NCI-H446 (cell line): ENCODE measurements at regions not wholly inside any gene's neighbourhood (a gene's known extent, or its start where the extent isn't known, plus 50 kb on each side); places are given as distances from the start of the nearest gene placed in this dataset.
A peak's percentile ranks its signal among the peaks of the same experiment; 100 is the strongest.
"Not testable (repeated sequence)": the region's sequence is repeated elsewhere in the genome, so short reads cannot be mapped to it uniquely, and the experiment has no call there.

Experiments
- DNase-seq, 2 experiments: peaks; one replicate each; lab custom pipeline; 2025; lab: John Stamatoyannopoulos, UW

GRCh38 chr5:86411596-86411995 lies 206.1 kb upstream of the COX7C start:
- no peak for DNase-seq

- no peak for DNase-seq
Measured at GRCh38 chr5:86427158-86427557, 190.6 kb upstream of the COX7C start.

- peak in 1 of 2 experiments; percentile 44 for DNase-seq
Measured at GRCh38 chr5:86439593-86440110, 178.1 kb upstream of the COX7C start.

DNA sequence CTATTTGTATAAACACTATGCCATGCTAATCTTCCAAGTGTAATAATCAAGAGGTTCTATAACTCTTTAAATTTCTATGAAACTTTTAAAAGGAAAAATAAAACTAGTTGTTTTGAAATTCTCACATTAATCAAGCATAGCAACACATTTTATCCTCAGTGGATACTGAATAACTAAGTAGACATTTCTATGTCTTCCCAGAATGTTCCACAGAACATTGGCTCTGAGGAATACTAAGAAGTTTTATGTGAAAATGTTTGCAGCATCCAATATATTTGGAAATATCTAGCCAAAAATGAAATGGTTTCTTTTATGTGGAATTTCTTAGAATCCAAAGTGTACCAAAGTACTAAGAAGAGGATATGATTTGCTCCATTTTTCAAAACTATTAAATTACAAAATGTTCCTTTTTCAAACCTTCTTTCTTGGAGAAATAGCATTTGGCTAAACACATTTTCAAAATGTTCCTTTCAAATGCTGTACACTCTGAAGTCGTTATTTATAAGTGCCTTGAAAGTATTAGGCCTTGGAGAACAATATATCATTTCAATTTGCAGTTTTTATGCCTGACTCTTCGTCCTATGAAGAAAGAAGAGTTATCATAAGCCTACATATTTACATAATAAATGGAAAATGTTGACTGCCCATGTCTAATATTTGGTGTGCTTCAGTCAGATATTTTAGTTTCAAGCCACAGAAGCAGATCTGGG lies 175.6 kb upstream of the COX7C start:
- DNase-seq, result no peak

DNA sequence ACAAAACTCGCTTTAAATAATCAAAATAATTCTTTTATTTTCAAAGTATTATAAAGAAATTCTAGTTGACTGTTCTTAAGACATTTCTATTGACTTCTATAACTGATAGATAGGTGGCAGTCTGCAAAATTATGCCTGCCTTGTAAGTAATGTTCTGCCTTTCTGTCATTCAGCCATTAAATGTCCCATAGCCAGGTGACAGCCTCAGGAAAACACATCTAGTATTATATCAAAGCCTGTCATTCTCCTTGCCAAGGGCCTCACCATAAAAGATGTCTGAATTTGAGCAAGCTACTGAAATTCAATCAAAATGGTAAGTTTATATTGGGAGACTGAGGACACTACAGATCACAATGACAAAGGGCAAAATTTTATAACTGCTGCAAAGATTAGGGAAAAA lies 170.4 kb upstream of the COX7C start:
- DNase-seq, result no peak

DNA sequence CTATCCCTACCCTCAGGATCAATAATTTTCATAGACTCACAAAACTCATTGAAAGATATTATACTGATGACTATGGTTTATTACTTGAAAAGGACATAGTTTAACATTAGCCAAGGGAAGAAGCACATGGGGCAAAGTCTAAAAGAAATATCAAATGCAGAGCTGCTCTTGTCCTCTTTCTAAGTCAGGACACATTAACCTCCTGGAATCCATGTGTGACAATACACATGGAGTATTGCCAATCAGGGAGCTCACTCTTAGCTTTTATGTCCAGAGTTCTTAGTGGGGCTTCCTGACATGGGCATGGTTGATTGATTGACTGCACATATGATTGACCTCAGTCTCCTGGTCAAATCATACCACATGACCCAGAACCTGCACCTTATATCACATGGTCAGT lies 165.5 kb upstream of the COX7C start:
- no peak for DNase-seq

DNA sequence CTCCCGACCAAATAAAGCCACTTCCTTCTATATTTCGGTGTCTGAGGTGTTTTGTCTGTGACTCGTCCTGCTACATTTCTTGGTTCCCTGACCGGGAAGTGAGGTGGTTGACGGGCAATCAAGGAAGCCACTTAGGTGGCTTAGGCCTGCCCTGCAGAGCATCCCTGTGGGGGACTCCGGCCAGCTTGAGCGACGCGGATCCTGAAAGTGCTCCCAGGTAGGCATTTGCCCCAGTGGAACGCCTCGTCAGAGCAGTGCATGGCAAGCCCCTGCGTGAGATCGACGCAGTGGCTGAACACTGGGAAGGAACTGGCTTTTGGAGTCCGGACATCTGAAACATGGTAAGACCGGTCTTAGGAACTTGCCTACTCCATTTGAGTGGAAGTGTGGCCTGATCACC lies 157.2 kb upstream of the COX7C start:
- no peak for DNase-seq

- DNase-seq, result no peak
Measured at GRCh38 chr5:86461169-86461956, 156.4 kb upstream of the COX7C start.

DNA sequence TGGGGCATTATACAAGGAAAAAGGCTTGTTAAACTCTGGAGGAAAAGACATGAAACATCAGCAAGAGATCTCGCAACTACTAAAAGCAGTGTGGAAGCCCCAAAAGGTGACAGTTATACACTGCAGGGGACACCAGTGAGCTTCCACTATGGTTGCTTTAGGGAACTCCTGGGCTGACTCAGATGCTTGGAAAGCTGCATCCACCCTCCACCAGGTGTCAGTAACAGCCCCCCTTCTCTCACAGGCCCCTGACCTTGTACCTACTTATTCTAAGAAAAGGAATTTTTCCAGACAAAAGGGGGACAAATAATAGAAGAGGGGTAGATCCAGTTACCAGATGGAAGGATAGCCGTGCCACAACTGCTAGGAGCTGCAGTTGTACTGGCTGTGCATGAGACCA lies 154.4 kb upstream of the COX7C start:
- DNase-seq, result no peak

DNA sequence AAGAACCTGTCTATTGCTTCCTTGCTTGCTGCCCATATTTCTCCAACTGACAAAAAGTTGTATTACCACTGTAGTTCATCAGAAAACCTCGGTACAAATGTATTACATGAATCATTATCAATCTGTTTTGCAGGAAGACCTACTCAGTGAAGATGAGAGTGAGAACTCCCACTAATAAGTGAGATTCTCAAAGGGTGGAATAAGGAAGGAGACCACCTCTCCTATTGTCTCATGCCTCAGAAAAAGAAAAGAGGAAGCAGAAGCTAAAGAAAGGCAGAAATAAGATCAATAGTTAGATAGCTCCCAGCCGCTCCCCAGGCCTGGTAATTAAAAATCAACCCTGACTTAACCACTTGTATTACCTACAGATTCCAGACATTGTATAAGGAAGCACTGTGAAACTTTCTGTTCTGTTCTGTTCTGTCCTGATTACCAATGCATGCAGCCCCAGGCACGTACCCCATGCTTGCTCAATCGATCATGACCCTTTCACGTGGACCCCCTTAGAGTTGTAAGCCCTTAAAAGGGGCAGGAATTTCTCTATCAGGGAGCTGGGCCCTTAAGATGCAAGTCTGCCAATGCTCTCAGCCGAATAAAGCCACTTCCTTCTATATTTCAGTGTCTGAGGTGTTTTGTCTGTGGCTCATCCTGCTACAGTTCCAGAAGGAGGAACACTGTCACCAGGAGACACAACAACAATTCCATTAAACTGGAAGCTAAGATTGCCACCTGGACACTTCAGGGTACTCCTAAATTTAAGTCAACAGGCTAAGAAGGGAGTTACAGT lies 152.5 kb upstream of the COX7C start:
- DNase-seq, result no peak

DNA sequence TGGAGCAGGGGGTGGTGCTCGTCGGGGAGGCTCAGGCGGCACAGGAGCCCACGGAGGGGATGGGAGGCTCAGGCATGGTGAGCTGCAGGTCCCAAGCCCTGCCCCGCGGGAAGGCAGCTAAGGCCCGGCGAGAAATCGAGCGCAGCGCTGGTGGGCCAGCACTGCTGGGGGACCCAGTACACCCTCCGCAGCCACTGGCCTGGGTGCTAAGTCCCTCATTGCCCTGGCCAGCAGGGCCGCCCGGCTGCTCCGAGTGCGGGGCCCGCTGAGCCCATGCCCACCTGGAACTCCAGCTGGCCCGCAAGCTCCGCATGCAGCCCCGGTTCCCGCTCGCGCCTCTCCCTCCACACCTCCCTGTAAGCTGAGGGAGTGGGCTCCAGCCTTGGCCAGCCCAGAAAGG lies 151.0 kb upstream of the COX7C start:
- not testable (repeated sequence) for DNase-seq

DNA sequence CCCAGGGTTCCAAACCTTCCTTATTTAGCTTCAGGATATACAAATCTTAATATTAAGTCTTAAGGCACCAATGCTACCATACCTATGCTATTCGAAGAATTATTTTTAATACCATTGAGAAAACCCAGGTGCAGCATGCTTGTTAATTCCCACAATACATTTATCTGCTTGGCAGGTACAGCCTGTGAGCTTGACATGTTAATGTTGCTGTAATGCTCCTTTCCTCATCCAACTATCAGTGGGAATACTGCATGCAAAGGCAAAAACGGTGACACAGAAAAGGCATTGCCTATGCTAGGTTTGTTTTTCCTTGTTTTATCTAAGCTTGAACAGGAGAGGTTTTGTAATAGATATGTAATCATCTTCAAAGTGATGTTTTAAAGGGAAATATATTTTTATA lies 135.7 kb upstream of the COX7C start:
- no peak for DNase-seq

DNA sequence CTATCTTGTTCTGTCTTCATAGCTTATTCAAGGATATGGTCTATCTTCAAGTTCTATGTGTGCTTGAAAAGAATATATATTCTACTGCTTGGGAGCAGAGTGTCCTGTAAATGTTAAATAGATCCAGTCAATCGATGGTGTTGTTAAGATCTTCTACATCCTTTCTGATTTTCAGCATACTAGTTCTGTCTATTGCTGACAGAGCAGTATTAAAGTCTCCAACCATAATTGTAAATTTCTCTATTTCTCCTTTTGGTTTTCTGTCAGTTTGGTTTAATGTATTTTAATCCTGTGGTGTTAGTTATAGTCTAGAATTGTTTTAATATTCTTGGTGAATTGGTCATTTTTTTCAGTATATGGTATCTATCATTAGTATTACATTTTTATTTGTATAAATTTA lies 124.0 kb upstream of the COX7C start:
- DNase-seq, result no peak

DNA sequence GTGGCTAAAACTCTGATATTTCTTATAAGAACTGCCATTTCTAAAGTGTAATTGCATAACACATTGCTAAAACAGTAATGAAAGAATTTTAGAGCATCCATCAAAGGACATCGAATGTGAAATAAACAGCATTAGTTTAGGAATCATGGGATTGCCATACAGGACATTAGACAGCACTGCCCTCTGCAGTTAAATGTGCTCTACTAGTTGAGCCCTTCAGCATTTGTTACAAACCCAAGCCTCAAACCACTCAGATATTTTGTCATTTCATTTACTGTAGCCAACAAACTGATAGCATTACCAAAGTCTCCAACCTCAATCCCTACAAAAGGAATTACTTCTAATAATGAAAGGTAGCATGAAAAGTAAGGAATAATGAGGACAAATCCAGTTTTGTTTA lies 116.8 kb upstream of the COX7C start:
- DNase-seq, result peak in 1 of 2 experiments; percentile 35

GRCh38 chr5:86507574-86507973 lies 110.2 kb upstream of the COX7C start:
- no peak for DNase-seq

GRCh38 chr5:86510330-86510915 lies 107.3 kb upstream of the COX7C start:
- not testable (repeated sequence) for DNase-seq

DNA sequence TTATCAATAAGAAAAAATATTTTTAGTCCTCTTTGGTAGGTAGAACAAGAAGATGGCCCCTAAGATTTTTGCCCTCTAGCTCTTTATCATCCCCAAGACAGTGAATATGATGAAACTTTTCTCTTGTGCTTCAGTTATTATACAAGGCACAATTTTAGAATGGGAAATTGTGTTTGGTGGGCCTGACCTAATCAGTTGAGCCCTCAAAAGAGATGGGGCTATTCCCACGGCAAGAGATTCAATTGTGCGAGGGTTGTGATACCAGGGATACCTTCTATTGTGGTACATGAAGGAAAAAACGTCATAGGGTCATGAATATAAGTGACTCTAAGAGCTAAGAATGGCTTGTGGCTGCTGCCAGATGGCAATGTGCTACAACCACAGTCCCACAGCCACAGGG lies 94.0 kb upstream of the COX7C start:
- no peak for DNase-seq

GRCh38 chr5:86525622-86526021 lies 92.1 kb upstream of the COX7C start:
- no peak for DNase-seq

GRCh38 chr5:86526811-86527348 lies 90.9 kb upstream of the COX7C start:
- no peak for DNase-seq

DNA sequence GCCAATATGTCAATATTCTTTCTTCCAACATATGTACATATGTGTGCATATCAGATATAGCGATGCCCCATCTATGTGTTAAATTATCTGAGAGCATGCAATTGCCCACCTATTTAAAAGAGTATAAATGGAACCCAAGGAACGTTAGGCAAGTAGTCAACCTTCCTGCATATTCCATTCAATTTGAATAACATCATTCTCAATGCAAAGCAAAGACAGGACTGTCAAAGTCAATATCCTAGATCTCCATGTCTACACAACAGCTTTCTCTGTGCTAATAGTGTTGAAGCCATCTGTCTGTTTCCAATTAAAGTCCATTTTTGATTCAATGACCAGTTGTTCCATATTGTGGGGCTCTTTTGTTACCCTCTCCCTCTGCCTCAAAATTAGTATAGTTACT lies 85.3 kb upstream of the COX7C start:
- DNase-seq, result no peak

- DNase-seq, result no peak
Measured at GRCh38 chr5:86536396-86536795, 81.3 kb upstream of the COX7C start.

DNA sequence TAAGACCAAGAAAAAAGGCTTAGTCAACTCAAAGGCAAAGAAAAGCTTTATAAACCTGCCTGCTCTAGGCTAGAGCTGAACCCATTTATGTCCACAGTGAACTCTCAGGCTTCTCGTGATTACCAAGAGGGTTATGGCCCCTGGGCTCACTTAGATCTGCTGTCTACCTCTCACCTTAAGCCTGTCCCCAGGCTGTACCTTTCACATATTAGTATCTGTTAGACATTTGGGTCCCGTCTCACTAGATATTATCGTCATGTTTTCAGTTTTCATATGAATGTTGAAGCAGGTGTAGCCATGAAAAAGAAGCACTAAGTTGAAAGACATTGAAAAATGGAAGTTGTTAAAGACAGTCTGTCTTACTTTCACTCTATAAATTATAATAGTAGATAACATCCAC lies 75.2 kb upstream of the COX7C start:
- DNase-seq, result no peak
